Breast epithelium (tissue), 4 donors: ENCODE measurements at regions not wholly inside any gene's neighbourhood (a gene's known extent, or its start where the extent isn't known, plus 50 kb on each side); places are given as distances from the start of the nearest gene placed in this dataset.

Source experiments
- DNase-seq, 2 donors: peaks; one replicate each; pipeline ENCODE4 v3.0.0-alpha.2; 2019; ENCODE audit warnings: low spot score in 2 of 2
- H3K27ac ChIP-seq, 2 donors: fragments of 200-600 bp; sonication (generic) in 1 of 2; one replicate each; pipeline ENCODE4 v1.5.1; 2016 to 2019; ENCODE audit warnings: mild to moderate bottlenecking in 1 of 2
- H3K27me3 ChIP-seq, 2 donors: fragments of 200-600 bp; sonication (generic) in 1 of 2; one replicate each; pipeline versions ENCODE4 v1.5.1 to v1.6.0; 2017 to 2019; ENCODE audit warnings: control low read depth in 1 of 2, mild to moderate bottlenecking in 1 of 2
- H3K36me3 ChIP-seq: fragments of 200-600 bp; one replicate; pipeline ENCODE4 v1.5.1; 2019
- H3K4me1 ChIP-seq, 2 donors: fragments of 200-600 bp; sonication (generic); one replicate each; pipeline ENCODE4 v1.5.1; 2016 to 2019; ENCODE audit warnings: control low read depth in 1 of 2
- H3K4me3 ChIP-seq, 3 donors: fragments of 200-600 bp; sonication (generic); 1 replicate in 2 of 3; 2 replicates in 1 of 3; pipeline ENCODE4 v1.5.1; 2016 to 2019; ENCODE audit warnings: mild to moderate bottlenecking in 3 of 3, moderate library complexity in 2 of 3
- H3K9me3 ChIP-seq, 2 donors: fragments of 200-600 bp; sonication (generic) in 1 of 2; one replicate each; pipeline ENCODE4 v1.5.1; 2016 to 2019; ENCODE audit warnings: control low read depth in 1 of 2
- POLR2A ChIP-seq: fragments of 450-650 bp; IDR thresholded peaks from one replicate; pipeline ENCODE4 v1.6.1; 2016; ENCODE audit warnings: antibody characterized with exemption, mild to moderate bottlenecking, moderate library complexity
- POLR2AphosphoS5 ChIP-seq, 3 donors: sonication (generic); formaldehyde crosslinking; IDR thresholded peaks; one replicate each; pipeline ENCODE4 v1.6.1; 2017; ENCODE audit warnings: antibody characterized with exemption in 3 of 3
- intact Hi-C: fragments of 100-400 bp; cut with DNase I; formaldehyde crosslinking; loops from one replicate; pipeline ENCODE4 v1.15.1; 2023; ENCODE audit warnings: low total_unique reads
- TF ChIP-seq, protein P1 (sequence below), 3 donors: fragments of 450-650 bp; IDR thresholded peaks; one replicate each; pipeline ENCODE4 v1.5.1; 2016 to 2017; ENCODE audit warnings: antibody characterized with exemption in 3 of 3, mild to moderate bottlenecking in 3 of 3, moderate library complexity in 3 of 3

DNA sequence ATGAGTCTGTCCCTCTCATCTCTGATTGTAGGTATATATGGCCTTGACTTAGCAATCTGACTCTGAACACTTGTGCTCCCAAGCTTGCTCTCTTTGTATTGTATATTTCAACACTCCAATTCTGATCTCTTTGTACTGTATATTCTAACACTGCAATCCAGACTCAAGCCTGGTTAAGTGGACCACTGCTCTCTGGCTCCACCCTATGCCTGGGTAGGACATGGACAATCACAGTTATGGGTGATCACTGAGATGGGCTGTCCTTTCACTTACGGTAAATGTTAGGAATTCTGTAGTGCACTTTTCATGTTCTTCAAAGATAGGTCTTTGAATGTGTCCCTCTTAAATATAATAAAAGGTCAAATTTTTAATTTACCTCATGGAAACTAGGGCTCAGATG is 165.1 kb downstream of the TLR4 start:
- no peak for DNase-seq
- intact Hi-C loops, result no loop called here
- H3K27me3 ChIP-seq, result no peaks in the 10 kb centered on the region
- TF ChIP-seq POLR2AphosphoS5 (IDR thresholded peaks at IDR 0.05) (no peak), POLR2A (no peak)
- TF ChIP-seq, protein P1, sequence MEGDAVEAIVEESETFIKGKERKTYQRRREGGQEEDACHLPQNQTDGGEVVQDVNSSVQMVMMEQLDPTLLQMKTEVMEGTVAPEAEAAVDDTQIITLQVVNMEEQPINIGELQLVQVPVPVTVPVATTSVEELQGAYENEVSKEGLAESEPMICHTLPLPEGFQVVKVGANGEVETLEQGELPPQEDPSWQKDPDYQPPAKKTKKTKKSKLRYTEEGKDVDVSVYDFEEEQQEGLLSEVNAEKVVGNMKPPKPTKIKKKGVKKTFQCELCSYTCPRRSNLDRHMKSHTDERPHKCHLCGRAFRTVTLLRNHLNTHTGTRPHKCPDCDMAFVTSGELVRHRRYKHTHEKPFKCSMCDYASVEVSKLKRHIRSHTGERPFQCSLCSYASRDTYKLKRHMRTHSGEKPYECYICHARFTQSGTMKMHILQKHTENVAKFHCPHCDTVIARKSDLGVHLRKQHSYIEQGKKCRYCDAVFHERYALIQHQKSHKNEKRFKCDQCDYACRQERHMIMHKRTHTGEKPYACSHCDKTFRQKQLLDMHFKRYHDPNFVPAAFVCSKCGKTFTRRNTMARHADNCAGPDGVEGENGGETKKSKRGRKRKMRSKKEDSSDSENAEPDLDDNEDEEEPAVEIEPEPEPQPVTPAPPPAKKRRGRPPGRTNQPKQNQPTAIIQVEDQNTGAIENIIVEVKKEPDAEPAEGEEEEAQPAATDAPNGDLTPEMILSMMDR (IDR thresholded peaks at IDR 0.05), result no peak
- H3K4me1 ChIP-seq, result no peaks in the 10 kb centered on the region
- no peak overlapping the region for H3K27ac ChIP-seq
- no peaks in the 10 kb centered on the region for H3K36me3 ChIP-seq
- no peak overlapping the region for H3K4me3 ChIP-seq
- no peaks in the 10 kb centered on the region for H3K9me3 ChIP-seq

GRCh38 chr9:117869712-117870111 is 165.5 kb downstream of the TLR4 start:
- intact Hi-C loops, result no loop called here
- Histone ChIP-seq H3K9me3 (no peaks in the 10 kb centered on the region), H3K36me3 (no peaks in the 10 kb centered on the region), H3K4me3 (no peak overlapping the region), H3K27me3 (no peaks in the 10 kb centered on the region), H3K27ac (no peak overlapping the region), H3K4me1 (no peaks in the 10 kb centered on the region)
- TF ChIP-seq, protein P1 (IDR thresholded peaks at IDR 0.05), result no peak
- no peak for TF ChIP-seq POLR2AphosphoS5 (IDR thresholded peaks at IDR 0.05)
- no peak for TF ChIP-seq POLR2A
- DNase-seq, result no peak

DNA sequence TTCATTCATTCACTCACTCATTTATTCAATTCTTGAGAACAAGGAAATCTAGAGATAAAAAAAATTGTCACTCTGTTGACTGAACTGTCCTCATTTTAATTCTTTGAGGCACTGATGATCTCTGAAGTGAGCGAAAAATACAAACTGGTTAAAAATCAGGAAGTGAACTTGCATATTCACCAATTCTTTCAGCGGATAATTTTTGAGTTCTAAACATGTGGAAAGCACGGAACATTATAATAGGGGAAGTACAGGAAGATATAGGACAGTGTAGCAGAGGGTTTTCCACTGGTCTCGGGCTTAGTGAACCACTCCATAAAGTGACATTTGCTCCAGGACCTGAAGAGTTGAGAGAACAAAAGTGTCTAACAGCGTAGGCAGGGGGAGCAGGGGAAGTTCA is 169.5 kb downstream of the TLR4 start:
- no peaks in the 10 kb centered on the region for H3K9me3 ChIP-seq
- no peak for DNase-seq
- no peaks in the 10 kb centered on the region for H3K27me3 ChIP-seq
- TF ChIP-seq POLR2A (no peak), POLR2AphosphoS5 (IDR thresholded peaks at IDR 0.05) (no peak)
- TF ChIP-seq, protein P1 (IDR thresholded peaks at IDR 0.05), result no peak
- intact Hi-C loops, result no loop called here
- H3K4me1 ChIP-seq, result no peaks in the 10 kb centered on the region
- H3K4me3 ChIP-seq, result no peak overlapping the region
- H3K36me3 ChIP-seq, result no peaks in the 10 kb centered on the region
- no peak overlapping the region for H3K27ac ChIP-seq

DNA sequence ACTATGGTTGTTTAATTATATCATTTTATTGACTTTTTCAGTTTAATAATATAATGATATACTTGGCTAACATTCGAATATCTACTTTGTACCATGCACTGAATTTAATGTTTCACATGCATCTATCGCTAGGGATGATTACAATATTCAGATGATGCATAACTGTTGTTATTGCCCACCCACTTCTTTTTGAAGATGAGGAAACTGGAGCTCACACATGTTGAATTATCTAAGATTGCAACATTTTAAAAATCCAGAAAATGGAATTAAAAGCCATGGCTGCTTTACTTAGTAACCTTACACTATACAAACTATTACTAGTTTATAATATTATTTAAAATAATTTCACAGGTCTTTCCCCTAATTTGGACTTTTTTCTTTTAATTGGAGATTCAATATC is 171.7 kb downstream of the TLR4 start:
- Histone ChIP-seq H3K4me1 (no peaks in the 10 kb centered on the region), H3K27ac (no peak overlapping the region), H3K4me3 (no peak overlapping the region), H3K36me3 (no peaks in the 10 kb centered on the region), H3K27me3 (no peaks in the 10 kb centered on the region), H3K9me3 (no peaks in the 10 kb centered on the region)
- intact Hi-C loops, result no loop called here
- TF ChIP-seq POLR2A, result no peak
- TF ChIP-seq, protein P1 (IDR thresholded peaks at IDR 0.05), result no peak
- DNase-seq, result no peak

DNA sequence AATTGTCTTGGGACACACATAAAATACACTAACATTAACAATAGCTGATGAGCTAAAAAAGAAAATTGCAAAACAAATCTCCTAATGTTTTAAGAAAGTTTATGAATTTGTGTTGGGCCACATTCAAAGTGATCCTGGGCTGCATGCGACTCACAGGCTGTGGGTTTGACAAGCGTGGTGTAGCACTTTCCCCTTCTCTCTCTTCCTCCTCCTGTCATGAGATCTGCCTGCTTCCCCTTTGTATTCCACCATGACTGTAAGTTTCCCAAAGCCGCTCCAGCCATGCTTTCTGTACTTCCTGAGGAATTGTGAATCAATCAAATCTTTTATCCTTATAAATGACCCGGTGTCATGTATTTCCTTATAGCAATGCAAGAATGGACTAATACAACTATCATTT is 178.0 kb downstream of the TLR4 start:
- TF ChIP-seq POLR2AphosphoS5 (IDR thresholded peaks at IDR 0.05), result no peak
- Histone ChIP-seq H3K4me1 (no peaks in the 10 kb centered on the region), H3K9me3 (no peaks in the 10 kb centered on the region), H3K27me3 (no peaks in the 10 kb centered on the region), H3K36me3 (no peaks in the 10 kb centered on the region), H3K27ac (no peak overlapping the region), H3K4me3 (no peak overlapping the region)
- DNase-seq, result no peak
- intact Hi-C loops, result no loop called here

DNA sequence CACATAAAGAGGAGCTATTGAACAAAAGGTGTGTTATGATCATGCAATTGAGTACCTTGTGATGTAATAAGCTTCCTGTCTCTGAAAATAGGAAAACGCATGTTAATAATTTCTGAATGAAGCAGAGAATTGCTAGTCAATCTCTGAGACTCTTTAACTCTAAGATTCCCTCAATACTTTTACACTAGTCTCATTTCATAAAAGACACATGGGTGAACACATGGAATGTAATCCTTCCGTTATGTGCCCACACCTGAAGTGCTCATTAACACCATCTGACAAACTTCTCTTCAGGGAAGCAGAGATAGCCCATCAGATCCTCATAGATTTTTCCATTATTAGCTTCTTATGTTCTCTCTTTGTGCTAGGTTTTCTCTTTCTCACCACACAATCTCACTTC is 182.4 kb downstream of the TLR4 start:
- Histone ChIP-seq H3K27me3 (no peaks in the 10 kb centered on the region), H3K4me1 (no peaks in the 10 kb centered on the region), H3K36me3 (no peaks in the 10 kb centered on the region), H3K27ac (no peak overlapping the region), H3K9me3 (no peaks in the 10 kb centered on the region), H3K4me3 (no peak overlapping the region)
- no peak for TF ChIP-seq POLR2A
- TF ChIP-seq, protein P1 (IDR thresholded peaks at IDR 0.05), result no peak
- TF ChIP-seq POLR2AphosphoS5 (IDR thresholded peaks at IDR 0.05), result no peak
- no peak for DNase-seq
- intact Hi-C loops, result loop anchor here (5.0 kb wide), 1 partner anchor 839 kb away; no protein-coding TSS in a partner anchor
